T-helper 1 cell treated with Interleukin-12 subunit alpha and Interleukin-12 subunit beta and Interleukin-4 antibody, amounts not matched to agents 30 μg/mL and 1 μg/mL, for 36 hours (primary cell): ENCODE measurements at regions not wholly inside any gene's neighbourhood (a gene's known extent, or its start where the extent isn't known, plus 50 kb on each side); places are given as distances from the start of the nearest gene placed in this dataset.

Experiments
- H3K27ac Mint-ChIP-seq: one replicate; pipeline ENCODE4 v1.8.0; 2021; ENCODE audit warnings: mild to moderate bottlenecking, mixed read lengths
- H3K27me3 Mint-ChIP-seq: one replicate; pipeline ENCODE4 v1.8.0; 2021; ENCODE audit warnings: low read depth, mixed read lengths
- H3K36me3 Mint-ChIP-seq: one replicate; pipeline ENCODE4 v1.8.0; 2021; ENCODE audit warnings: low read depth, mixed read lengths
- H3K4me1 Mint-ChIP-seq: one replicate; pipeline ENCODE4 v1.8.0; 2021; ENCODE audit warnings: low read depth, mixed read lengths
- H3K4me3 Mint-ChIP-seq: one replicate; pipeline ENCODE4 v1.8.0; 2021; ENCODE audit warnings: mild to moderate bottlenecking, moderate library complexity, mixed read lengths
- H3K9me3 Mint-ChIP-seq: one replicate; pipeline ENCODE4 v1.8.0; 2021; ENCODE audit warnings: mixed read lengths

DNA sequence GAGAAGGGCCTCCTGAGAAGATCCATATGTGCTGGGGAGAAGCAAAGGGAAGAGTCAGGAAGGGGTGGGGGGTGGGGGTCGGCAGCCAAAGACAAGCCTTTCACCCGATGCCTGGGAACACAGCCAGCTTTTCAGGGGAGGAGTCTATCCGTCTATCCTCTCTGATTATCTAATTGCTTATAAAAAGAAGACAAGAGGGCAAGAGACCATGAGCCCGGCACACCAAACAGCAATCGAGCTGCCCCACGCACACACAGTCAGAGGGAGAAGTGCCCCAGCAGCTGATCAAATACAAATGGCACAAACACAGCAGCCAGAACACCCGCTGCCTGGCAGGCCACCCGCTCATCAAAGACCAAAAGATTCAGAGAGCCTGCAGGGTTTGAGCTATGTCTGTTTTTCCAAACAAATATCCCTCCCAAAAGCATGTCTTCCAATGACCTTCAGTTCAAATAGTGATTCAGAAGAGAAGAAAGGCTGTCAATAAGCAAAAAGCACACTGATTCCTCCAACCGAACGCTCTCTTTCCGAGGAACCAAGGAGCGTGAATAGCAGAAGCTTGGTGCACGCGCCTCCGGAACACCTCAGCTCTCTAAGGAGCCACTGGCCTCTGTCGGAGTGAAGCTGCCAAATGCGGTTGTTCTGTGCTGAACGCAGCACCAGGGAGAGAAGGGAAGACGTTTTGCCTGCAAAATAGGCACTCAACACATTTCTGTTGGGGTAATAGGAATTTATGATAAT is 419.2 kb downstream of the OCA2 start:
- no peaks in the 10 kb centered on the region for H3K27me3 Mint-ChIP-seq
- no peak overlapping the region for H3K4me3 Mint-ChIP-seq
- no peak overlapping the region for H3K27ac Mint-ChIP-seq
- H3K4me1 Mint-ChIP-seq = no peaks in the 10 kb centered on the region
- H3K36me3 Mint-ChIP-seq = no peaks in the 10 kb centered on the region
- H3K9me3 Mint-ChIP-seq = peaks cover 20% of the 10 kb centered on the region

DNA sequence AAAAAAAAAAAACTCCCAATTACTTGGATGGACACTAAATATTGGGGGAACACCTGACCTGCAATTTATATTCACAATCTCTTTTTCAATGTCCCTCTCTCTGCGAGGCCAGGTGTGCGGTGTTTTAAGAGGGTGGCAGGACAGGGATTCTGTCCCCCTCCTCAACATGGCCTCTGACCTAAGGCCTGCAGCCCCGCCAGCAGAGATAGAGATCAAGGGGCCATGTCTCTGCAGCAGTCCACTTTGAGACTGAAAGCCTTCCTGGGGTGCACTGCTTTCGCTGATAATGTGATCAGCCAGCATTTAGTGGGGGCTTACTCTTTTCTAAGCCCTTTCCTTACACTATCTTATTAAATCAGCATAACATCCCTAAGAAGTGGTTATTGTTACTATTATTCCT is 419.9 kb downstream of the OCA2 start:
- H3K27me3 Mint-ChIP-seq = no peaks in the 10 kb centered on the region
- H3K4me1 Mint-ChIP-seq = no peaks in the 10 kb centered on the region
- no peaks in the 10 kb centered on the region for H3K36me3 Mint-ChIP-seq

DNA sequence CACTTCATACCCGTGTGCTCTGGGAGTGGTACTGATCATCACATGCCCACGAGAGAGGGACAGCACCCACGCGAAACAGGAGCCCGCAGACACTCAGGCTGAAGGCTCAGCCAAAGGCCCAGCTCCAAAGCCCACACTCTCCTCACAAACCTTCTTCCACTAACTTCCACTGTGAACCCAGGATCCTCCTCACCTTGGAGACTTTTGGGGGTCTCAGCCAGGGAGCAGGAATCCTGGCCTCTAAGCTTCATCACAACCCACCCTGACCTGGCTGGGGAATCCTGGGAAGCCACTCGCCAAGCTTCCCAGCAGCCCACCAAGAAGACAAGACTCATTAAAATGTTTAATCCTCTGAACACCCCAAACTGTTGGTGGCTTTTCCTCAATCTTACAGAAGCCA is 421.2 kb downstream of the OCA2 start:
- Mint-ChIP-seq H3K36me3 (no peaks in the 10 kb centered on the region), H3K27me3 (no peaks in the 10 kb centered on the region), H3K4me1 (no peaks in the 10 kb centered on the region), H3K9me3 (peaks cover 14% of the 10 kb centered on the region), H3K4me3 (no peak overlapping the region), H3K27ac (no peak overlapping the region)

More for the DNA sequence above, 419.9 kb downstream of the OCA2 start:
- no peak overlapping the region for H3K27ac Mint-ChIP-seq
- peaks cover 20% of the 10 kb centered on the region for H3K9me3 Mint-ChIP-seq
- H3K4me3 Mint-ChIP-seq = no peak overlapping the region

DNA sequence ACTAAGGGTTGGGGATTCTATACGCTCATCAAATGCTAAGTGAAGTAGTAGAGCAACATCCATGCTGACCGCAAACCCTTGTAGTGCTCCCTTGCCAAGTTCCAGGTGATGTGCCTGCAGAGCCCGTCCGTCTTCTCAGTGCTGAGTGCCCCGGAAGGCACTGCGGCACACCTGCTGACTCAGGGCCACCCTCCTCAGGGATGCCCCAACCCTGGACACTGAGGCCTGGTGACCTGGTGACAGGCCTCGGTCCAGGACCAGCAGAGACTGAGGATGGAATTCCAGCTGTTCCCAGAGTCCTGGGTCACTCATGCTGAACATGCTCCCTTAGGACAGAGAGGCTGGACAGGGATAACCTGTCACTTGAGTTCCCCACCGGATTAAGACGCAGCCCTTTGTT is 422.5 kb downstream of the OCA2 start:
- Mint-ChIP-seq H3K4me1 (no peaks in the 10 kb centered on the region), H3K36me3 (no peaks in the 10 kb centered on the region), H3K9me3 (peaks cover 10% of the 10 kb centered on the region), H3K27me3 (no peaks in the 10 kb centered on the region), H3K4me3 (no peak overlapping the region), H3K27ac (no peak overlapping the region)

DNA sequence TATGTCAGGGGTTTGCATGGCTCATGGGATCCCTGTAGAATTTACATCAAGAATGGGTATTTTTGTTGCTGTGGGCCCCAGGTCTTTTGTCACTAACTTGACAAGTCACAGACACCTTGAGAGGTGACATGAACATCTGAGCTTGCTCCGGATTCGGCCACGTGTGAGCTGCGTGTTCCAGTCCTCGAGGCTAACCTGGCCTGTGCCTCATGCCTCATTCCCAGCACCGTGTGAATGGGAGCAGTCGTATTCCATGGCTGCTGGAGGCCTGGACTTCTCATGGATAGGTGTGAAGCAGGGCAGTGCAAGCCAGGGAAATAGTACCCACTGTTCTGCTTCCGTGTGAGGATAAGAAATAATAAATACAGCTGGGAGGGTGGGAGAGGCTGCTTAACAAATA is 423.5 kb downstream of the OCA2 start:
- Mint-ChIP-seq H3K9me3 (peaks cover 13% of the 10 kb centered on the region), H3K27ac (no peak overlapping the region), H3K27me3 (no peaks in the 10 kb centered on the region), H3K4me1 (no peaks in the 10 kb centered on the region), H3K4me3 (no peak overlapping the region), H3K36me3 (no peaks in the 10 kb centered on the region)

DNA sequence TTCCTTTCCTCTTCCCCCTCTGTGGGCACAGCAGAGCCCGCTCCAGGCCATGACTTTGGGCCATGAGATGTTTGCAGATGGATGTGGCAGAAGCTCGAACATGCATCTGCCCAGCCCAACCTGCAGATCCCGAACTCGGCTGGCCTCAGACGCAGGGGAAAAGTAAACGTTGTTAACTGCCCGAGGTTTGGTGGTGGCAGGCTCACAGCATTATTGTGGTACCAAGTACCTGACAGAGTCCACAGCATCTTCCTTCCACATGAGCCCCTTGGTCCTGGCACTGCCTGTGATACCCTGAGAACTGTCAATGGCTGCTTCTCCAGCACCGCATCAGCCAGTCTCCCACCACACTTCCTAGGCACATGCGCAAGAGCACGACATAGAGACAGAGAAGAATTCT is 424.3 kb downstream of the OCA2 start:
- H3K27me3 Mint-ChIP-seq = no peaks in the 10 kb centered on the region
- H3K4me3 Mint-ChIP-seq = no peak overlapping the region
- peaks cover 12% of the 10 kb centered on the region for H3K9me3 Mint-ChIP-seq
- no peaks in the 10 kb centered on the region for H3K4me1 Mint-ChIP-seq
- H3K36me3 Mint-ChIP-seq = no peaks in the 10 kb centered on the region
- H3K27ac Mint-ChIP-seq = no peak overlapping the region

DNA sequence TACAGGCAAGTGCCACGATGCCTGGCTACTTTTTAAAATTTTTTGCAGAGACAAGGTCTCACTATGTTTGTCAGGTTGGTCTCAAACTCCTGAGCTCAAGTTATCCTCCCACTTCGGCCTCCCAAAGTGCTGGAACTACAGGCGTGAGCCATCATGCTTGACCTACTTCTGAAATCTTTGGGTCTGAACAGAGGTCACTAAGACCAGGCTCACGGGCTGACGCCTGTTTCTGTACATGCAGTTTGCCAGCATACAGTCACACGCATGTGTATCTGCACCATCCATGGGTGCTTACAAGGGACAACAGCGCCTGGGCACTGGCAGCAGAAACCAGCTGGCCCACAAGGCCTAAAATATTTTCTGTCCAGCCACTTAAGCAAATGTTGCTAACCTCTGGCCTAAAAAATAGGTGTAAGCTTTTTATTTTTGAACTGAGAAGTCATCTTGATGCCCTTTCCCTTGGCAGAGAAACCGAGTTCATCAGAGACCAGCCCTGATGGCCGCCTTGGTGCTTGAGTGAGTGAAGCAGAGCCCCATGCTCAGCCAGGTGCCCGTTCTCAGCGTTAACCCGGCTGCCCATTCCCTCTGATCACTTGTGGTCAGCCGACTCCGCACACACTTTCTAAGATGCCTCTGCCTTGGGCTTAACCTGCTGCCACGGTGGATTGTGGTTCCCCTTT is 425.2 kb downstream of the OCA2 start:
- no peaks in the 10 kb centered on the region for H3K4me1 Mint-ChIP-seq
- H3K4me3 Mint-ChIP-seq = no peak overlapping the region
- H3K27me3 Mint-ChIP-seq = no peaks in the 10 kb centered on the region
- H3K27ac Mint-ChIP-seq = no peak overlapping the region
- H3K9me3 Mint-ChIP-seq = peaks cover 12% of the 10 kb centered on the region
- H3K36me3 Mint-ChIP-seq = no peaks in the 10 kb centered on the region

DNA sequence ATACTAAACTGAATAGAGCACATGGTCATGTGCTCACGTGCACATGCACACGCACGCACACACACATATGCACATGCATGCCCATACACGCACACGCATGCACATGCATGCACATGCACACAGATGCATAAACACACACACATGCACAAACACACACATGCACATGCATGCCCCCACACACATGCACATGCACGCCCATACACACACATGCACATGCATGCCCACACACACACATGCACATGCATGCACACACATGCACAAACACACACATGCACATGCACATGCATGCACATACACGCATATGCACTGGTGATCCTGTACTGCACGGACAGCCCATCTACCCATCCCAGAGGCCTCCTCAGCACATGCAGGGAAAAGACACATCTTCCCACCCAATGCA is 426.6 kb downstream of the OCA2 start:
- Mint-ChIP-seq H3K27ac (no peak overlapping the region), H3K4me3 (no peak overlapping the region), H3K27me3 (no peaks in the 10 kb centered on the region), H3K4me1 (no peaks in the 10 kb centered on the region), H3K36me3 (no peaks in the 10 kb centered on the region), H3K9me3 (peaks cover 11% of the 10 kb centered on the region)

DNA sequence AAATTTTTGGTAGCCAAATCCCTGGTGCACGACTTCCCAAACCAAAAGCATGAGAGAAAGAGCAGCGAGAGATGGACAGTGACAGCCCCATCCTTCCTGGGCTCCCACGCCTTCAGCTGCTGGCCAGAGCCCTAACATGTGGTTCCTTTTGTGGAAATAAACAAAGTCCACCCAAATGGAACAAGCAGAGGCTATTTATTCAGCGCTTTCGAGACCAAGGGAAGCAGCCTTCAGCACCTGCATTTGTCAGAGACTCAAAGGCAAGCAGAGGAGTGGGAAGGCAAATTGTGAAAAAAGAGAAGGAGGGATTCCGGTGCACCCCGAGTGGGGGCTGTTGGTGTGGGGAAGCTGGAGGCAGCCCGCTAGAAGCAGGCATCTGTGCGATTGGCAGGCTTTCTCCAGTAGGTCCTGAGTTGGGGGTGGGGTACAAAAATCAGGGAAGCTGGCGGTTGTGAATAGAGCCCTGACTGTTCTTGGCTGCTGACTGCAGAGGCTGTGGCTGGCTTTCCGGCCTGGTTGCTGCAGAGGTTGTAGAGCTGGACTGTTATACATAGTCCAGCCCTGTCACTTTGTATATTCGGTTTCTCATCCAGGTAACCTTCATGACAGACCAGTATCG is 427.2 kb downstream of the OCA2 start:
- Mint-ChIP-seq H3K27ac (no peak overlapping the region), H3K4me1 (no peaks in the 10 kb centered on the region), H3K36me3 (no peaks in the 10 kb centered on the region), H3K4me3 (no peak overlapping the region), H3K9me3 (peaks cover 10% of the 10 kb centered on the region), H3K27me3 (no peaks in the 10 kb centered on the region)

DNA sequence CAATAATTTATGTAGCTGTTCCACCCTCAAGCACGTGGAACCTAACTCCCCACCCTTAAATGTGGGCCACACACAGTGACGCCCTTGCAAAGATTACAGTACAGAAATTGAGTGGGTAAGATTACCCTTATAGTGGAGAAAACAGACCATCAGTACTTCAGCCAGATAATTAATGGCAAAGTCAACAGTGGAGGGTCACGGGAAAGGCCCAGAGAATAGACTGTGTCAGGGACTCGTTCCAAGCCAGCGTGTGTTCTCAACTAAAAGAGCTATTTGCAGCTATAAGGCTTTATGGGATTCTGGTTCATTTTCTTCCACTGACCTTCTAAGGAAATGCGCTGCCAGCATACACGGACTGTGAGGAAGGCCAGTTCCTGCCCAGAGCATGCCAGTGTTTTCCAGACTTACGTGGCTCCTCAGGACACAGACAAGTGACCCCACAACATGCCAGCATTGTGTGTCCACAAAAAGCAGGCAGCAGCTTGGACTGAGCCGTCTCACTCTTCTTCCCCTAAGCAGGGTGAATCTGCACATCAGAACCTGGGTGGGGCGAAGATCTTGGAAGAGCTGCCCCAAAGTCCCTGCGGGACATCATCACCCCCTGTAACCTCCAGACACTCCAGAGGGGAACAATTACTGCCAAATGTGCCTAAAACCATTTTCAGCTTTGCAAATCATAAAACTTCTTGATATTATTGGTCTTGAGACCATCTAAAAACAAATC is 428.5 kb downstream of the OCA2 start:
- Mint-ChIP-seq H3K9me3 (peaks cover 10% of the 10 kb centered on the region), H3K36me3 (no peaks in the 10 kb centered on the region), H3K27ac (no peak overlapping the region), H3K27me3 (no peaks in the 10 kb centered on the region), H3K4me3 (no peak overlapping the region), H3K4me1 (no peaks in the 10 kb centered on the region)

DNA sequence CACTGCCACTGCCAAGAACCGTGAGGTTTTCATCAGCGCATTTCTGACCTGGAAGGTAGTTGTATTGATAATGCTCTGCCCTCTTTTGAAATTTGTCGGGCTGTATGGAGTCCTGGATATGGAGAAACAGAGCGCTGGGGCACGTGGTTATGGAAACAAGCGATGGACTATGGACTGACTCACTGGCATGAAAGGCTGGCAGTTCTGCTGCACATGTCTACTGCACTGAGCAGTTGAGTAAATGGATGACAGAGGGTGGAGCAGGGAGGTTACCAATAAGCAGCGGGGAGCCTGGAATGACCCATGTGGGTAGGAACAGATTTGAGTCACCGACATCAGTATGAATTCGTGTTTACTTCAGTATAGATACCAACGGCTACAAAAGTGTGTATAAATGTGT is 429.5 kb downstream of the OCA2 start:
- Mint-ChIP-seq H3K27me3 (no peaks in the 10 kb centered on the region), H3K36me3 (no peaks in the 10 kb centered on the region), H3K9me3 (peaks cover 7% of the 10 kb centered on the region), H3K27ac (no peak overlapping the region), H3K4me1 (no peaks in the 10 kb centered on the region), H3K4me3 (no peak overlapping the region)

DNA sequence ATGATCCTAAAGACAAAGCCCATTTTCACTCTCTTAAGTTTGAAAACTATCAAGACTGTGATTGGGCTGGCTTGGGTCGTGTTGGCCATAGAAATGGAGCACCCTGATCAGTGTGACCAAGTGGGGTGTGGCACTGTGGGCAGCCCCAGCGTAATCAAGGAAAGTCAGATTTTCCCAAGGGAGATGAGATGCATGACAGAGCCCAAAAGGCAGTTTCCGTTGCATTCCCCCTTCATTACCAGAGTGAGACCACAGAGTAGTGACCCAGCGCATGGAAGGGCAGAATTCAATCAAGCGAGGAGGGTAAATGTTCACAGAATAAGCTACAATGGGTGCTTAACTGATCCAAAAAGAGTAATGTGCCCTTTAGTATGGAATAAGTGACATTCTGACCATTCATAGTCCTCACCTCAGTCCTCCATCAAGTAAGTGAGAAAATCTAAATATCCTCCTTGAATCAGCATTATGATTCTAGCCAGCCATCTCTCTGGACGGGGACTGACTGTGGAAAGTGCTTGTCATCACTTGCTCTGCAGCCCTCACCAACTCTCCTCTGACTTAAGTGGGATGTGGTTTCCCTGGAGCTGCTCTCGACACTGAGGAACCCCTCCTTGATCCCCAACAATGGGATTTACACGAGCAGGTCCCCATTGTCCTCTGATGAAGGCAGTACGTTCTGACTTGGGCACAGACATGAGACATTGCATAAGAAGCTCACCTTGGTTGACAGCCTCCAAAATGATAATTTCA is 430.5 kb downstream of the OCA2 start:
- Mint-ChIP-seq H3K27me3 (no peaks in the 10 kb centered on the region), H3K4me1 (no peaks in the 10 kb centered on the region), H3K27ac (no peak overlapping the region), H3K9me3 (peaks cover 9% of the 10 kb centered on the region), H3K4me3 (no peak overlapping the region), H3K36me3 (no peaks in the 10 kb centered on the region)

DNA sequence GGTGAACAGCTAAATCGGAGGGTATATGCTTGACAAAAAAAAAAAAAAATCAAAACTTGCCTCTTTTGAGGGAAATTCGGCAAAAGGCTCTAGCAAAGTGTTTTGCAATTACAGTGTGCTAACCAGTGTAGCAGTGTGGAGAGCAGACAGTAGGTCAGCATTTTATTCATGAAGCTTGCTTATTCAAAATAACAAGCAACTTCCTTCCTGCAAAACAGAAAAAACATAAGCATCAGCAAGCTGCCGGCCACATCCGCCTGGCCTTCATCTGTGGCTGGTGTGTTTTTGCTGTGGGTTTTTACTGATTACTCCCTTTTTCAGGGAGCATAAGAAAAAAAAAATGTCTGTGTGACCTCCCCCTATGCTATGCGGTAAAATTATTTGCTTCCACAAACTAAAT is 434.1 kb downstream of the OCA2 start:
- peaks cover 7% of the 10 kb centered on the region for H3K9me3 Mint-ChIP-seq
- H3K4me3 Mint-ChIP-seq = no peak overlapping the region
- no peaks in the 10 kb centered on the region for H3K27me3 Mint-ChIP-seq
- H3K4me1 Mint-ChIP-seq = no peaks in the 10 kb centered on the region
- H3K36me3 Mint-ChIP-seq = no peaks in the 10 kb centered on the region
- no peak overlapping the region for H3K27ac Mint-ChIP-seq

DNA sequence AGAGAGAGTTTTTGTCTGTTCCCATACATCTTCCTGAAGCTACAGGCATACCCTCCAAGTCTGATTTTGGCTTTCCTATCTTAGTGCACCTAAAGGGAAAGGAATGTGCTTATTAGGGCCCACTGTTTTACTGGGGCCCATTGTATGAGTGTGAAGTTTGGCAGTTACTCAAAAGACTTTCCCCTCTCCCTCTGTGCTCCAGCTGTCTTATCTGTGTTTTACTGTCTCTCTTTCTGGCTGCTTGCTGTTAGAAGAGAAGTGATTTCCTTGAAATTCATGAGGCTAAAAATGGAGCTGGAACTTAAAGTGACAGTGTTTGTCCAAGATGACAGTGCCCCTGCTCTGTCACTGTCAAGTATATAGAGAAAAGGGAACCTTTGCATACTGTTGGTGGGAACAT is 436.2 kb downstream of the OCA2 start:
- Mint-ChIP-seq H3K36me3 (no peaks in the 10 kb centered on the region), H3K9me3 (peaks cover 15% of the 10 kb centered on the region), H3K27me3 (no peaks in the 10 kb centered on the region), H3K27ac (no peak overlapping the region), H3K4me3 (no peak overlapping the region), H3K4me1 (no peaks in the 10 kb centered on the region)
